ENCODE measurements at regions not wholly inside any gene's neighbourhood (a gene's known extent, or its start where the extent isn't known, plus 50 kb on each side); places are given as distances from the start of the nearest gene placed in this dataset.
A peak's percentile ranks its signal among the peaks of the same experiment; 100 is the strongest.

DNA sequence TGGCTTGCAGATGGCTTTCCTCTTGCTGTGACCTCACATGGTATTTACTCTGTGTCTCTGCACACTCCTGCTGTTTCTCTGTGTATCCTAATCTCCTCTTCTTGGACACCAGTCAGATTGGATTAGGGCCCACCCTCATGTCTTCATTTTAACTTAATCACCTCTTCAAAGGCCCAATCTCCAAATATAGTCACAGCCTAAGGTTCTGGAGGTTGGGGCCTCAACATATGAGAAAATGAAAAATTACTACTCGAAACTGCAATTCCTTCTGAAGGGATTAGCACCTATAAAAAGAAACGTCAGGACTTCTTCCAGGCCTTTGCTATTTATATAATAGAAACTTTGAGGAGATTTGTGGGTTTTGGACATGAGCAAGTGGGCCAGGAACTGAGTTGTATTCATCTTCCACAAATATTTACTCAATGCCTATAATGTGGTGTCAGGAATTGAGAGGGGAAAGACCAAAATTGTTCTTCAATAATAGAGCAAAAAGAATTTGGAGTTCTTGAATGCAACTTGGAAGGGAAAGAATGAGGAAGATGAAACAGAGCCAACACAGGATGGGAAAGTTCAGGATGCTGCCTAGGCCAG lies 270.0 kb upstream of the FN1 start:
- peaks cover 1% of the 10 kb centered on the region for H3K36me3 Mint-ChIP-seq (ENCODE audit: unreplicated experiment)
- H3K27ac Mint-ChIP-seq (ENCODE audit: unreplicated experiment): peak overlapping the region; percentile 62
- DNase-seq (ENCODE audit: extremely low spot score, unreplicated experiment): no peak
- no peaks in the 10 kb centered on the region for H3K27me3 Mint-ChIP-seq (ENCODE audit: unreplicated experiment)
- H3K9me3 Mint-ChIP-seq (ENCODE audit: unreplicated experiment): no peaks in the 10 kb centered on the region
- H3K4me1 Mint-ChIP-seq (ENCODE audit: unreplicated experiment): peaks cover 37% of the 10 kb centered on the region
- TF ChIP-seq, protein P1, sequence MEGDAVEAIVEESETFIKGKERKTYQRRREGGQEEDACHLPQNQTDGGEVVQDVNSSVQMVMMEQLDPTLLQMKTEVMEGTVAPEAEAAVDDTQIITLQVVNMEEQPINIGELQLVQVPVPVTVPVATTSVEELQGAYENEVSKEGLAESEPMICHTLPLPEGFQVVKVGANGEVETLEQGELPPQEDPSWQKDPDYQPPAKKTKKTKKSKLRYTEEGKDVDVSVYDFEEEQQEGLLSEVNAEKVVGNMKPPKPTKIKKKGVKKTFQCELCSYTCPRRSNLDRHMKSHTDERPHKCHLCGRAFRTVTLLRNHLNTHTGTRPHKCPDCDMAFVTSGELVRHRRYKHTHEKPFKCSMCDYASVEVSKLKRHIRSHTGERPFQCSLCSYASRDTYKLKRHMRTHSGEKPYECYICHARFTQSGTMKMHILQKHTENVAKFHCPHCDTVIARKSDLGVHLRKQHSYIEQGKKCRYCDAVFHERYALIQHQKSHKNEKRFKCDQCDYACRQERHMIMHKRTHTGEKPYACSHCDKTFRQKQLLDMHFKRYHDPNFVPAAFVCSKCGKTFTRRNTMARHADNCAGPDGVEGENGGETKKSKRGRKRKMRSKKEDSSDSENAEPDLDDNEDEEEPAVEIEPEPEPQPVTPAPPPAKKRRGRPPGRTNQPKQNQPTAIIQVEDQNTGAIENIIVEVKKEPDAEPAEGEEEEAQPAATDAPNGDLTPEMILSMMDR (IDR thresholded peaks at IDR 0.05): no peak
- no peak overlapping the region for H3K4me3 Mint-ChIP-seq (ENCODE audit: unreplicated experiment)

DNA sequence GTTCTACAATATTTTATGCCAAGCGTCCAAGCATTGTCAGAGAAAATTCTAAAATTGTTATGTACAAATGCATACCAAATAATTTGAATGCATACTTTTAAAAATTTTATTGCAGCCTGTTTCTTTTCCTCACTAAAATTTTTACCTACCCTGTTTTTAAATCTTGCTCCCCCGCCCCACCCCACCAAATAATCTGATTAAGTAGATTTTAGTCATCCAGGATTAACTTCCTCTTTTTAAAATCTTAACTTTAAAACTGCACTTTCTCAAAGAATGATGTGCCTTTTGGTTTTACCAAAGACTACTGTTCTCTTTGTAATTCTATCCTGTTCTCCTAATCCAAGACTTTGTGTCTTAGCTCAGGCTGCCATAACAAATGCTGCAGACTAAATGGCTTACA lies 269.4 kb upstream of the FN1 start:
- Mint-ChIP-seq H3K9me3 (ENCODE audit: unreplicated experiment) (no peaks in the 10 kb centered on the region), H3K27me3 (ENCODE audit: unreplicated experiment) (no peaks in the 10 kb centered on the region), H3K36me3 (ENCODE audit: unreplicated experiment) (peaks cover 1% of the 10 kb centered on the region), H3K4me1 (ENCODE audit: unreplicated experiment) (peaks cover 39% of the 10 kb centered on the region), H3K27ac (ENCODE audit: unreplicated experiment) (no peak overlapping the region), H3K4me3 (ENCODE audit: unreplicated experiment) (no peak overlapping the region)
- no peak for DNase-seq (ENCODE audit: extremely low spot score, unreplicated experiment)
- TF ChIP-seq, protein P1 (IDR thresholded peaks at IDR 0.05): no peak

DNA sequence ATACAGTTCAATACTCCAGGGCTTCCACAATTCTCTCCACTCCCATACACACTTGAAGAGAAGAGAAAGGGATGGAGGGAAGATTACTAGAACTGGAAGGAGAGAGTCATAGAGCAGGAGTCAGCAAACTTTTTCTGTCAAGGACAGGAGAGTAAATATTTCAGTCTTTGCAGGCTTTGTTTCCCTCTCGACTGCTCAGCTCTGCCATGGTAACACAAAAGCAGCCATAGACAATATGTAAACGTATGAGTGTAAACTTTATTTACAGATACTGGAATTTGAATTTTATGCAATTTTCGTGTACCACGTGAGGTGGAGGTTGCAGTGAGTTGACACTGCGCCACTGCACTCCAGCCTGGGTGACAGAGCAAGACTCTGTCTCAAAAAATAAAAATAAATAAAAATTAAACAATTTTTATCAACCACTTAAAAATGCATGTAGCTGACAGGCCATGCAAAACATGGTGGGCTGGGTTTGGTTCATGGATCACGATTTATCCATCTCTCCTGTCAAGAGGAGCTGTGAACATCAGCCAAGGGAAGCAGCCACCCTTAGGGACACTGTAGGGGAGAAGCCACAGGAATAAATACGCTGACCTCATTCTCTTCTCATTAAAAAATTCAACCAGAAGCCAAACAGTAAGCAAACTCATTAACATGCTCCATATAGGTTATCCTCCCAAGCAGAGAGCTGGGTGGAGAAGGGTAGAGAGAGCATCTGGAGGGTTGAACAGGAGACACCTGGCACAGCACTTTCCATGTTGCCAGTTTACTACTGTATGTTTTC lies 266.4 kb upstream of the FN1 start:
- Mint-ChIP-seq H3K27me3 (ENCODE audit: unreplicated experiment) (no peaks in the 10 kb centered on the region), H3K36me3 (ENCODE audit: unreplicated experiment) (peaks cover 12% of the 10 kb centered on the region), H3K9me3 (ENCODE audit: unreplicated experiment) (peaks cover 9% of the 10 kb centered on the region), H3K27ac (ENCODE audit: unreplicated experiment) (peak overlapping the region; percentile 91), H3K4me3 (ENCODE audit: unreplicated experiment) (no peak overlapping the region), H3K4me1 (ENCODE audit: unreplicated experiment) (peaks cover 54% of the 10 kb centered on the region)
- TF ChIP-seq, protein P1 (IDR thresholded peaks at IDR 0.05): no peak
- no peak for DNase-seq (ENCODE audit: extremely low spot score, unreplicated experiment)

DNA sequence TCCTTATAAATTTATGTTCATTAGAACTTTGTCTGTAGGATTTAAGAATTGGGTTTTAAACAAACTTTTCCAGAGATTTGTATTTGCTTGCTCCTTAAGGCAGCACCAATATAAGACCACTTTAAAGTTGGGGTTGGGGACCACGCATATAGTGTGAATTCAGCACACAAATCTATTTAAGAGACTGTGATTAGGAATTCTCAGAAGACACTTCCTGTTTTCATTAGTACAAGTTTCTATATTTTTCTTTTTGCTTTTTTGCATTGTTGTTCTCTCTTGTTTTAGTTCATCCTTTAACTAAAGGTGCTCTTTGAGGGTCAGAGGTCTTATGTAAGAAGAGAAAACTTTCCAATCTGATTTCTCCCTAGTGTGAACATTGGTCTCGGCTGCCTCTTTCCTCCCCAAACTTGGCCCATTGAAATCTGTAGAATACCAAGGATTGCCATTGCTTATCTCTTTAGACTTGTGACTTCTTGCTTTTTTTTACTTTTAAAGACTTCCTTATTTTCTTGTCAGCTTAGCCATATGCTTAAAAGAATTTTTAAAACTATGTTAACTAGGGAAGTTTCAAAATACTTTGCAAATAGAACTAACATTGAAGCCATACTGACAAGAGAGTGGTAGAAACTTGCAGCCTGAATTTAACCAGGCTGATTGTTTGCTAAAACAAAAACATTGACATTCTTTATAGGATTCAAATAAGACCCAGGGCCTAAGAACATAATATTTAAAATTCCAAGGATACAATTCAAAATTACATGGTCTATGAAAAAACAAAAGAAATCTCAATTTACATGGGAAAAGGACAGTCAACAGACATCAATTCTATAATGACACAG lies 264.1 kb upstream of the FN1 start:
- no peak for DNase-seq (ENCODE audit: extremely low spot score, unreplicated experiment)
- Mint-ChIP-seq H3K4me3 (ENCODE audit: unreplicated experiment) (peak overlapping the region; percentile 14), H3K27ac (ENCODE audit: unreplicated experiment) (peak overlapping the region; percentile 91), H3K9me3 (ENCODE audit: unreplicated experiment) (peaks cover 9% of the 10 kb centered on the region), H3K36me3 (ENCODE audit: unreplicated experiment) (peaks cover 15% of the 10 kb centered on the region), H3K27me3 (ENCODE audit: unreplicated experiment) (no peaks in the 10 kb centered on the region), H3K4me1 (ENCODE audit: unreplicated experiment) (peaks cover 49% of the 10 kb centered on the region)
- TF ChIP-seq, protein P1 (IDR thresholded peaks at IDR 0.05): no peak

DNA sequence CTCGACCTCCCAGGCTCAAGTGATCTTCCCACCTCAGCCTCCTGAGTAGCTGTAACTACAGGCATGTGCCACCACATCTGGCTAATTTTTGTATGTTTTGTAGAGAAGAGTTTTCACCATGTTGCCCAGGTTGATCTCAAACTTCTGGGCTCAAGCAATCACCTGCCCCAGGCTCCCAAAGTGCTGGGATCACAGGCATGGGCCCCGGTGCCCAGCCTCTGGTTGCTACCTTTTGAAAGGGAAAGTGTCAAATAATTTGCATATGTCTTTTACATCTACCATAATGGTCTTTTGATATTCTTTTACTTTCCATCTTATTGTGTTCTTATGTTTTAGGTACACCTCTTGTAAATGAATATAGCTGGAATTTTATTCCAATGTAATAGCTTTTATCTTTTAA lies 263.1 kb upstream of the FN1 start:
- peaks cover 56% of the 10 kb centered on the region for H3K4me1 Mint-ChIP-seq (ENCODE audit: unreplicated experiment)
- peak overlapping the region; percentile 91 for H3K27ac Mint-ChIP-seq (ENCODE audit: unreplicated experiment)
- H3K4me3 Mint-ChIP-seq (ENCODE audit: unreplicated experiment): no peak overlapping the region
- peaks cover 9% of the 10 kb centered on the region for H3K9me3 Mint-ChIP-seq (ENCODE audit: unreplicated experiment)
- TF ChIP-seq, protein P1 (IDR thresholded peaks at IDR 0.05): no peak
- peaks cover 15% of the 10 kb centered on the region for H3K36me3 Mint-ChIP-seq (ENCODE audit: unreplicated experiment)
- no peaks in the 10 kb centered on the region for H3K27me3 Mint-ChIP-seq (ENCODE audit: unreplicated experiment)
- DNase-seq (ENCODE audit: extremely low spot score, unreplicated experiment): no peak
